AG04449 (cell line): ENCODE measurements at regions not wholly inside any gene's neighbourhood (a gene's known extent, or its start where the extent isn't known, plus 50 kb on each side); places are given as distances from the start of the nearest gene placed in this dataset.

Source experiments
- CTCF ChIA-PET: fragments of 350-600 bp; formaldehyde crosslinking; extraction: SDS; loops from one replicate; lab custom pipeline; 2021; ENCODE audit warnings: antibody characterized with exemption; lab: Yijun Ruan, JAX
- POLR2A ChIA-PET: fragments of 400-600, 350-600 bp; formaldehyde crosslinking; extraction: SDS; loops from one replicate; lab custom pipeline; 2020; ENCODE audit warnings: antibody characterized with exemption, inconsistent platforms; lab: Yijun Ruan, JAX
- DNase-seq: peaks from one replicate; pipeline ENCODE4 v3.0.0-alpha.2; 2010; ENCODE audit warnings: low read depth, low spot score
- H3K4me3 ChIP-seq: 2 replicates; pipeline ENCODE4 v1.5.1; 2011; ENCODE audit warnings: low read depth, mild to moderate bottlenecking, control low read depth, low read length
- TF ChIP-seq, protein P1 (sequence below): IDR thresholded peaks from one replicate; pipeline ENCODE4 v1.5.1; 2011; ENCODE audit warnings: mild to moderate bottlenecking, moderate library complexity, low read length, control low read depth, inconsistent platforms; ENCODE audit not compliant: insufficient read depth; ENCODE audit errors: missing control alignments

DNA sequence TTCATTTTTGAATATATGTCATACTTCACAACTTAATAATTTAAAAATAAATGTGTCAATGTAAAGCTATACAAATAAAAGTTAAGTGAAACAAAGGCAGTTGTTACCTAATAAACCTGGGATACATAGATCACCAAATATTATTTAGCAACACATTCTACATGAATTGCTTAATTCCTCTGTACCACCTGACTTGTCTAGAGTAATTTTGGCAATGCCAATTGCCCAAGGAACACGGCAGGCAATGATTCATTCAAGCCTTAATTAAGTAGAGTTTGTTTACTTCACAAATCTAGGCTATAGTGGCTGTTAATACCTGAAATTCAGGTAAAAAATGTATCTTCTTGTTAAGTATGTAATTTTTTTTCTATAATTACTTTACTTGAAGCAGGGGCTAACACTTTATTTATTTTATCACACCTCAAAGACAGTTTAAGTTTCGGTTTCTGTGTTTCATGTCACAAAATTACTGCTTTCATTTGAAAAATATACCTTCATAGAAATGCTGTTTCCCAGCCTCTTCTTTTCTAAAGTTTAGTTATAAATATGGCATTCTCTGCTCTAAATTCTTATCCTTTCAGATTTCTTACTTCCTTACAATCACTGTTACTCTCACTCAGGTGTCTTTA, 705.7 kb downstream of the SLITRK5 start:
- TF ChIP-seq, protein P1, sequence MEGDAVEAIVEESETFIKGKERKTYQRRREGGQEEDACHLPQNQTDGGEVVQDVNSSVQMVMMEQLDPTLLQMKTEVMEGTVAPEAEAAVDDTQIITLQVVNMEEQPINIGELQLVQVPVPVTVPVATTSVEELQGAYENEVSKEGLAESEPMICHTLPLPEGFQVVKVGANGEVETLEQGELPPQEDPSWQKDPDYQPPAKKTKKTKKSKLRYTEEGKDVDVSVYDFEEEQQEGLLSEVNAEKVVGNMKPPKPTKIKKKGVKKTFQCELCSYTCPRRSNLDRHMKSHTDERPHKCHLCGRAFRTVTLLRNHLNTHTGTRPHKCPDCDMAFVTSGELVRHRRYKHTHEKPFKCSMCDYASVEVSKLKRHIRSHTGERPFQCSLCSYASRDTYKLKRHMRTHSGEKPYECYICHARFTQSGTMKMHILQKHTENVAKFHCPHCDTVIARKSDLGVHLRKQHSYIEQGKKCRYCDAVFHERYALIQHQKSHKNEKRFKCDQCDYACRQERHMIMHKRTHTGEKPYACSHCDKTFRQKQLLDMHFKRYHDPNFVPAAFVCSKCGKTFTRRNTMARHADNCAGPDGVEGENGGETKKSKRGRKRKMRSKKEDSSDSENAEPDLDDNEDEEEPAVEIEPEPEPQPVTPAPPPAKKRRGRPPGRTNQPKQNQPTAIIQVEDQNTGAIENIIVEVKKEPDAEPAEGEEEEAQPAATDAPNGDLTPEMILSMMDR: no peak
- no peak overlapping the region for H3K4me3 ChIP-seq

DNA sequence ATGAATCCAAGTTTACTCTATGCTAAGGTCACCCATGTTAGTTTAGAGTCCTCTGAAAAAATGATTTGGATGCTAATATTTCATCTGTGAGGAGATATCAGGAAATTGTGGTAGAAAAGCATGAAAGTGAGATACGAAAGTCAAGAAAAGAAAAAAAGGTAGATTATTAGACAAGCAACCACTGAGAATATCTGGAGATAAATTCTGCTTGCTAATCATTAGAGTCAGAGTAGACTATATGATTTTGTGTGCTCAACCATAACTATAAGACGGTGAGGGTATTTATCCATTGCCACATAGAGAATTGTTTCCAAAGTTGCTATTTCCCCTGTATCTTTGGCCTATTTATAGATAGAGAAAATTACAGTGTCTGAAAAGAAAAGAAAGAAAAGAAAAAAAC, 706.7 kb downstream of the SLITRK5 start:
- H3K4me3 ChIP-seq: no peak overlapping the region
- TF ChIP-seq, protein P1: no peak
- no peak for DNase-seq
- ChIA-PET POLR2A (no interaction called here), CTCF (no interaction called here)

More for the DNA sequence above, 705.7 kb downstream of the SLITRK5 start:
- ChIA-PET CTCF (no interaction called here), POLR2A (no interaction called here)
- no peak for DNase-seq

DNA sequence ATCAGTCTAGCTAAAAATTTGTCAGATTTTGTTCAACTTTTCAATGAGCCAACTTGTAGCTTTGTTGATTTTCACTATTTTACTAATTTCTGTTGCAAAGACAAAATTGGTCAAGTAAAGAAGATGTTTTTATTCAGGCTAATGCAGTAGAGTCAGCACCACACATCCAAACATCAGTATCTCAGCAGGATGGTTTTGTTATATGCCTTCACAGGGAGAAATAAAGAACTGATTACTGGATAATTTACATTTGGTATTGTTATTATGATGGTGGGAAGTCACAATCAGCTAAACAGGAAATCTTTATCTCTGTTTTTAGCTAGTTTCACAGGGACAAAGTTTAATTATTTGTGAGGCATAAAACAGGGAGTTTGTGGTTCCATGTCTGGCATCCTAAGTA, 713.4 kb downstream of the SLITRK5 start:
- TF ChIP-seq, protein P1: no peak
- ChIA-PET CTCF (no interaction called here), POLR2A (no interaction called here)
- H3K4me3 ChIP-seq: no peak overlapping the region
- DNase-seq: no peak

DNA sequence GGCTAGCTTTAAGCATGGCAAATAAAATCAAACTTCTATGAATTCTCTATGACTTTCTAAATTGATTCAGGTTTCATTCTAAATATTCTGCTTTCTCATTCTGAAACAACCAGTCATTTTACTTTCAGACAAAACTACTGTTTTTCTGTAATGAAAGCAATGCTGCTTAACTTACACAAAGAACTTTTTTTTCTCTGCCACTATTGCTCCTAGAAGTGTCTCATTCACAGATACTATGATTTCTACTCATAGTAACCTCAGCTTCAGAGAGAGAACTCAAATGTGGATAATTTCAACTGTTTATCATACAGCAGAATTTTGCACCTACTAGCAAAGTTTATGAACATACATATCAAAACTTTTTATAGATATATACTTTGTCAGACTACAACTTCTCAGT, 724.6 kb downstream of the SLITRK5 start:
- TF ChIP-seq, protein P1: no peak
- ChIA-PET CTCF (no interaction called here), POLR2A (no interaction called here)
- no peak for DNase-seq
- H3K4me3 ChIP-seq: no peak overlapping the region

DNA sequence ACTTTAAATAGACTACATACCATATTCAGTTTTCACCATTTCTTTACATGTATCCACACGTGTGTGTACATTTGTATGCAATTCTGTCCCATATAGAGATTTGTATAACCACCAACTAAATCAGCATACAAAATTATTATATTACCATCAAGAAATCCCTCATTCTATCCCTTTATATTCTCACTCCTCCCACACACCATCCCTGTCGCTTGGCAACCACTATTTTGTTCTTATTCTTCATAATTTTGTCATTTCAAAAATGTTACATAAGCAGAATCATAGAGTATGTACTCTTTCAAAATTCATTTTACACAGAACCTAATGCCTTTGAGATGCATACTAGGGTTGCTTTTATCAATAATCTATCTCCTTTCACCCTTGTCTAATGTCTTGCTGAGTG, 740.5 kb downstream of the SLITRK5 start:
- POLR2A ChIA-PET: no interaction called here
- H3K4me3 ChIP-seq: no peak overlapping the region
- CTCF ChIA-PET: no interaction called here
- DNase-seq: no peak
- TF ChIP-seq, protein P1: no peak

DNA sequence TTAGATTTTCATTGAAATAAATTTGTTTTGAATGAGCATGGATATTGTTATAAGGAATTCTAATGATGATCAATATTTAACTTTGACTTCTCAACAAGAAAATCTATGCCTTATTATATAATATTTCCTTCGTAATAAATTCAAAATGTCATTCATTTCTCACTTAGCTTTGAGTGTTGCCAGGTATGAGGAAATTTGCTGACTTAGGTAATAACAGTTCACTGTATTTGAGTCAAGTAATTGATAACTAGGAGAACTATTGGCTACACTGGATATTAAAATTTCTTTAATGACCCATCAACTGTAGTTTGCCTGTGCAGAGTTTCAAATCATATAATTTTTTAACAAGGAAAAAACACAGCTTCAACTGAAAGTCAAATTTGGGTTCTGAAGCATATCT, 746.6 kb downstream of the SLITRK5 start:
- DNase-seq: no peak
- TF ChIP-seq, protein P1: no peak
- ChIA-PET POLR2A (no interaction called here), CTCF (no interaction called here)
- no peak overlapping the region for H3K4me3 ChIP-seq
